IMR-90 (cell line): ENCODE measurements at regions not wholly inside any gene's neighbourhood (a gene's known extent, or its start where the extent isn't known, plus 50 kb on each side); places are given as distances from the start of the nearest gene placed in this dataset.

Experiments used
- ATAC-seq: fragments of 200-7000 bp; cut with Tn5 transposase; 2 replicates; pipeline ENCODE4 v1.9.1; 2020; ENCODE audit warnings: low read depth, mild to moderate bottlenecking, moderate library complexity
- BruUV-seq: library from RNA; stranded (reverse); fragments of 400-500 nt; replicated peaks from 2 replicates; lab custom pipeline; 2021; lab: Mats Ljungman, UMichigan
- CTCF ChIA-PET: fragments of 300-600 bp; formaldehyde crosslinking; extraction: SDS; loops from one replicate; lab custom pipeline; 2021; ENCODE audit warnings: antibody characterized with exemption; lab: Yijun Ruan, JAX
- POLR2A ChIA-PET: fragments of 300-600 bp; sonication (Branson Sonifier 250); formaldehyde crosslinking; loops from one replicate; lab custom pipeline; 2022; ENCODE audit warnings: antibody characterized with exemption; ENCODE audit not compliant: unreplicated experiment; lab: Charles Lee
- DNase-seq: peaks from one replicate; pipeline ENCODE4 v3.0.0; 2013
- H2AFZ ChIP-seq: replicated peaks from 2 replicates; pipeline ENCODE3; 2013; ENCODE audit warnings: low read length, mild to moderate bottlenecking; ENCODE audit not compliant: poor library complexity
- H2AK5ac ChIP-seq: 2 replicates; pipeline ENCODE4 v1.6.1; 2013; ENCODE audit warnings: low read depth, low read length, inconsistent platforms
- H2AK9ac ChIP-seq: replicated peaks from 2 replicates; pipeline ENCODE3; 2013; ENCODE audit warnings: mild to moderate bottlenecking, low read depth, low read length, moderate library complexity; ENCODE audit not compliant: poor library complexity
- H2BK120ac ChIP-seq: 2 replicates; pipeline ENCODE4 v1.6.1; 2013; ENCODE audit warnings: low read depth, low read length, inconsistent platforms
- H2BK15ac ChIP-seq: 3 replicates; pipeline ENCODE4 v1.6.1; 2013; ENCODE audit warnings: low read depth, low read length, inconsistent platforms
- H2BK20ac ChIP-seq: 2 replicates; pipeline ENCODE4 v1.6.1; 2013; ENCODE audit warnings: low read depth, mild to moderate bottlenecking, inconsistent platforms, low read length, moderate library complexity
- H2BK5ac ChIP-seq: 2 replicates; pipeline ENCODE4 v1.6.1; 2013; ENCODE audit warnings: mild to moderate bottlenecking, low read depth, low read length, inconsistent platforms; ENCODE audit not compliant: poor library complexity, severe bottlenecking
- H3K14ac ChIP-seq: replicated peaks from 2 replicates; pipeline ENCODE4 v1.6.1; 2013; ENCODE audit warnings: low read depth, low read length, inconsistent platforms
- H3K18ac ChIP-seq: 2 replicates; pipeline ENCODE4 v1.6.1; 2013; ENCODE audit warnings: low read depth, low read length, control low read depth
- H3K23ac ChIP-seq: 2 replicates; pipeline ENCODE4 v1.6.1; 2013; ENCODE audit warnings: low read depth, low read length, inconsistent platforms
- H3K27ac ChIP-seq: 2 replicates; pipeline ENCODE4 v1.5.1; 2013; ENCODE audit warnings: mild to moderate bottlenecking, control low read depth, low read length; ENCODE audit not compliant: insufficient read depth
- H3K27me3 ChIP-seq: 2 replicates; pipeline ENCODE4 v1.6.1; 2013; ENCODE audit warnings: low read length; ENCODE audit not compliant: control insufficient read depth, insufficient read depth
- H3K36me3 ChIP-seq: 2 replicates; pipeline ENCODE4 v1.6.1; 2013; ENCODE audit warnings: low read length, mixed read lengths; ENCODE audit not compliant: control insufficient read depth, insufficient read depth
- H3K4ac ChIP-seq: 2 replicates; pipeline ENCODE4 v1.6.1; 2013; ENCODE audit warnings: low read depth, low read length, inconsistent platforms
- H3K4me1 ChIP-seq: 2 replicates; pipeline ENCODE4 v1.6.1; 2013; ENCODE audit warnings: low read length, mixed read lengths; ENCODE audit not compliant: control insufficient read depth, insufficient read depth
- H3K4me2 ChIP-seq: 2 replicates; pipeline ENCODE4 v1.6.1; 2013; ENCODE audit warnings: low read depth, mild to moderate bottlenecking, control low read depth, low read length, moderate library complexity
- H3K4me3 ChIP-seq: 2 replicates; pipeline ENCODE4 v1.5.1; 2013; ENCODE audit warnings: low read depth, mild to moderate bottlenecking, control low read depth, low read length, moderate library complexity; ENCODE audit not compliant: insufficient read depth
- H3K56ac ChIP-seq: 2 replicates; pipeline ENCODE4 v1.6.1; 2013; ENCODE audit warnings: low read length, inconsistent platforms; ENCODE audit not compliant: insufficient read depth; ENCODE audit errors: extremely low read depth
- H3K79me1 ChIP-seq, 2 experiments: 2 replicates each; pipeline ENCODE4 v1.6.1; 2013; ENCODE audit warnings: low read length in 2 of 2, inconsistent platforms in 1 of 2, low read depth in 1 of 2
- H3K9ac ChIP-seq: 2 replicates; pipeline ENCODE4 v1.6.1; 2013; ENCODE audit warnings: low read depth, low read length, control low read depth
- H3K9me1 ChIP-seq: 2 replicates; pipeline ENCODE4 v1.6.1; 2013; ENCODE audit warnings: low read length, inconsistent platforms; ENCODE audit not compliant: insufficient read depth
- H3K9me3 ChIP-seq: 2 replicates; pipeline ENCODE4 v1.6.1; 2013; ENCODE audit warnings: low read length; ENCODE audit not compliant: control insufficient read depth, insufficient read depth
- H4K20me1 ChIP-seq: 2 replicates; pipeline ENCODE4 v1.6.1; 2013; ENCODE audit warnings: low read length, inconsistent platforms; ENCODE audit not compliant: insufficient read depth
- H4K5ac ChIP-seq: 2 replicates; pipeline ENCODE4 v1.6.1; 2013; ENCODE audit warnings: mild to moderate bottlenecking, low read depth, low read length, control low read depth
- H4K8ac ChIP-seq, 2 experiments: 2 replicates each; pipeline ENCODE4 v1.6.1; 2013; ENCODE audit warnings: low read depth in 2 of 2, low read length in 2 of 2, control low read depth in 1 of 2, inconsistent platforms in 1 of 2
- H4K91ac ChIP-seq: 2 replicates; pipeline ENCODE4 v1.6.1; 2013; ENCODE audit warnings: low read depth, low read length, inconsistent platforms; ENCODE audit not compliant: insufficient read depth
- BHLHE40 ChIP-seq: fragments of 150-350 bp; IDR thresholded peaks from 2 replicates; pipeline ENCODE4 v1.6.1; 2016; ENCODE audit warnings: mild to moderate bottlenecking, low read depth, low read length
- CHD1 ChIP-seq: IDR thresholded peaks from 2 replicates; pipeline ENCODE4 v1.6.1; 2012; ENCODE audit warnings: low read depth, low read length, improper control_type of control experiment
- FOS ChIP-seq: fragments of 150-350 bp; IDR thresholded peaks from 2 replicates; pipeline ENCODE4 v1.6.1; 2016; ENCODE audit warnings: low read depth, low read length
- MAZ ChIP-seq: IDR thresholded peaks from 2 replicates; pipeline ENCODE4 v1.6.1; 2012; ENCODE audit warnings: low read depth, mild to moderate bottlenecking, low read length, improper control_type of control experiment, moderate library complexity, borderline replicate concordance
- RAD21 ChIP-seq: IDR thresholded peaks from 2 replicates; pipeline ENCODE4 v1.6.1; 2012; ENCODE audit warnings: low read length, improper control_type of control experiment
- RCOR1 ChIP-seq: IDR thresholded peaks from 2 replicates; pipeline ENCODE4 v1.6.1; 2012; ENCODE audit warnings: mild to moderate bottlenecking, low read length, improper control_type of control experiment; ENCODE audit not compliant: insufficient replicate concordance
- RFX5 ChIP-seq: IDR thresholded peaks from 2 replicates; pipeline ENCODE4 v1.8.0; 2012; ENCODE audit warnings: low read depth, mild to moderate bottlenecking, low read length, moderate library complexity
- WGBS, 2 experiments: methylation state at CpG; one replicate each; pipeline versions ENCODE4 v1.1.5 to v1.1.7; 2013; ENCODE audit warnings: missing lambda C conversion rate in 2 of 2; ENCODE audit not compliant: insufficient read length in 1 of 2; ENCODE audit errors: extremely low coverage in 2 of 2; 5-methylcytosine and 5-hydroxymethylcytosine counted together
- dilution Hi-C: fragments of 300-500 bp; cut with HindIII; formaldehyde crosslinking; loops from one replicate; pipeline ENCODE4 v1.14.3; 2018; ENCODE audit warnings: low sequenced_read_pairs; ENCODE audit not compliant: unreplicated experiment
- in situ Hi-C: fragments of 300-500 bp; cut with MboI; formaldehyde crosslinking; loops from 3 replicates; pipeline ENCODE4 v1.14.3; 2019; ENCODE audit warnings: low sequenced_read_pairs, inconsistent platforms, mixed read lengths
- intact Hi-C: fragments of 100-400 bp; cut with micrococcal nuclease; formaldehyde crosslinking; loops from 2 replicates; pipeline ENCODE4 v1.10.0; 2022

DNA sequence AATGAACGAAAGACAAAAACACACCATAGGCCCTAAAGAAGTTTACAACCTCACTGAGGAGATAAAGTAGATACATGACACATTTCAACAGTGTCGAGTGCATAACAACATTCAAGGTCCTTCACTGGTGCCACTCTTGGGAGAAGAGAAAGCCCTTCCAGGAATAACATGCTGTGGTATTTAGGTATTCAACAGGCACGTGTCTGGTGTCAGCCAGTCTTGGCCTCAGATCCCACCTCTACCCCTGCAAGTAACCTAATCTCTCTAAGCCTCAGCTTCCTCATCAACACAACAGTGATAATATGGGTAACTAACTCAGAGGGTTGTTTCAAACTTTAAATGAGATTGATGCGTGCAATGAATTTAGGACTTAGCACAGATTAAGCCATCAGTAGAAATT, 235.0 kb upstream of the ZC3H12C start:
- peak overlapping the region; percentile 54; the same call in 1 of the 3 replicates for H2BK15ac ChIP-seq
- H2AK5ac ChIP-seq, result peak overlapping the region; percentile 57
- H3K4me1 ChIP-seq, result peaks cover 6% of the 10 kb centered on the region; the same call in 1 of the 2 replicates
- no peak overlapping the region for H3K18ac ChIP-seq
- ATAC-seq, result no peak
- ChIA-PET CTCF (interaction anchor here (0.7 kb wide), 1 partner anchor 81 kb away, joined by 6 read pairs; no protein-coding TSS in a partner anchor), POLR2A (no interaction called here)
- no CpG with 5 or more reads among the region's 4 CpGs for WGBS, 2 experiments
- H2AK9ac ChIP-seq, result no peak overlapping the region
- no peaks in the 10 kb centered on the region for H3K27me3 ChIP-seq
- no peak overlapping the region for H2AFZ ChIP-seq
- H3K56ac ChIP-seq, result no peak overlapping the region
- H3K4me2 ChIP-seq, result no peak overlapping the region
- no peaks in the 10 kb centered on the region for H3K79me1 ChIP-seq
- H3K9ac ChIP-seq, result no peak overlapping the region
- no peaks in the 10 kb centered on the region for H4K20me1 ChIP-seq
- H2BK20ac ChIP-seq, result peak overlapping the region; percentile 42; the same call in 1 of the 2 replicates
- BruUV-seq, result no TSS peak
- H3K27ac ChIP-seq, result no peak overlapping the region
- intact Hi-C loops, result loop anchor here (10.0 kb wide), 1 partner anchor 337 kb away; no protein-coding TSS in a partner anchor
- H3K23ac ChIP-seq, result 0 out of 2 replicates have a peak overlapping the region, but pooled peaks have one; percentile 12
- dilution Hi-C loops, result no loop called here
- H4K91ac ChIP-seq, result peak overlapping the region; percentile 45
- in situ Hi-C loops, result loop anchor here (25.0 kb wide), 1 partner anchor 504 kb away; no protein-coding TSS in a partner anchor
- H2BK5ac ChIP-seq, result no peak overlapping the region
- no peak for TF ChIP-seq FOS
- TF ChIP-seq RAD21, result no peak
- no peak for TF ChIP-seq RFX5
- TF ChIP-seq BHLHE40, result no peak
- no peak for TF ChIP-seq RCOR1
- TF ChIP-seq MAZ, result no peak
- no peak for TF ChIP-seq CHD1
- H3K9me1 ChIP-seq, result peaks cover 3% of the 10 kb centered on the region; the same call in 1 of the 2 replicates
- peak overlapping the region; percentile 77; the same call in 1 of the 2 replicates for H3K14ac ChIP-seq
- H3K4ac ChIP-seq, result peak overlapping the region; percentile 70; the same call in 1 of the 2 replicates
- H3K36me3 ChIP-seq, result no peaks in the 10 kb centered on the region
- H3K9me3 ChIP-seq, result no peaks in the 10 kb centered on the region
- peak overlapping the region; percentile 68; the same call in 1 of the 2 replicates for H4K5ac ChIP-seq
- H3K4me3 ChIP-seq, result no peak overlapping the region
- peak overlapping the region; percentile 58; the same call in 1 of the 2 replicates for H2BK120ac ChIP-seq
- no peak for DNase-seq
- peak overlapping the region in 1 of 2 experiments; percentile 5; a peak in 1 of 4 replicates for H4K8ac ChIP-seq
